H1 (cell line): ENCODE measurements at regions not wholly inside any gene's neighbourhood (a gene's known extent, or its start where the extent isn't known, plus 50 kb on each side); places are given as distances from the start of the nearest gene placed in this dataset.

Experiments
- CTCF ChIA-PET: fragments of 300-600 bp; sonication (Branson Sonifier 250); formaldehyde crosslinking; loops from one replicate; lab custom pipeline; 2021; ENCODE audit not compliant: partially characterized antibody; lab: Charles Lee
- POLR2A ChIA-PET: fragments of 300-600 bp; sonication (Branson Sonifier 250); formaldehyde crosslinking; loops from one replicate; lab custom pipeline; 2021; ENCODE audit warnings: inconsistent platforms; ENCODE audit not compliant: partially characterized antibody; lab: Charles Lee
- DNase-seq, 2 experiments: peaks; one replicate each; pipeline versions ENCODE4 v3.0.0 to v3.0.0-alpha.2; 2010 to 2022; ENCODE audit warnings: low spot score in 2 of 2, low read depth in 1 of 2, mixed read lengths in 1 of 2
- FAIRE-seq: peaks from 2 replicates; lab custom pipeline; 2011; peaks lifted over from hg19 to GRCh38; lab: Jason Lieb, UNC
- H2AFZ ChIP-seq: 2 replicates; pipeline ENCODE4 v1.8.1; 2012; ENCODE audit warnings: low read length, inconsistent platforms
- H2AK5ac ChIP-seq: 2 replicates; pipeline ENCODE4 v1.6.1; 2013; ENCODE audit warnings: low read depth, low read length
- H2BK120ac ChIP-seq: replicated peaks from 2 replicates; pipeline ENCODE3; 2013; ENCODE audit warnings: low read depth, low read length, inconsistent platforms
- H2BK12ac ChIP-seq: 2 replicates; pipeline ENCODE4 v1.6.1; 2013; ENCODE audit warnings: low read depth, low read length
- H2BK15ac ChIP-seq: 2 replicates; pipeline ENCODE4 v1.6.1; 2013; ENCODE audit warnings: low read length
- H2BK20ac ChIP-seq: 2 replicates; pipeline ENCODE4 v1.6.1; 2013; ENCODE audit warnings: low read length
- H2BK5ac ChIP-seq: 2 replicates; pipeline ENCODE4 v1.6.1; 2013; ENCODE audit warnings: low read depth, low read length
- H3K14ac ChIP-seq: 2 replicates; pipeline ENCODE4 v1.6.1; 2013; ENCODE audit warnings: inconsistent platforms; ENCODE audit not compliant: insufficient read length
- H3K18ac ChIP-seq: 2 replicates; pipeline ENCODE4 v1.6.1; 2013; ENCODE audit warnings: low read length; ENCODE audit errors: extremely low read depth
- H3K23ac ChIP-seq: 2 replicates; pipeline ENCODE4 v1.6.1; 2013; ENCODE audit warnings: inconsistent platforms; ENCODE audit not compliant: insufficient read length
- H3K23me2 ChIP-seq: 2 replicates; pipeline ENCODE4 v1.6.1; 2013; ENCODE audit warnings: low read depth, low read length
- H3K27ac ChIP-seq: 2 replicates; pipeline ENCODE4 v1.6.1; 2011; ENCODE audit warnings: low read depth, low read length, inconsistent platforms
- H3K27me3 ChIP-seq, 4 experiments: replicated peaks in 1 of 4; 1 replicate in 1 of 4; 2 replicates in 3 of 4; pipeline versions ENCODE4 v1.6.1 to v1.8.1; 2011 to 2013; ENCODE audit warnings: low read length in 3 of 4, mild to moderate bottlenecking in 3 of 4, inconsistent platforms in 2 of 4, mixed read lengths in 2 of 4, moderate library complexity in 1 of 4; ENCODE audit not compliant: control insufficient read depth in 3 of 4, insufficient read depth in 3 of 4; ENCODE audit errors: extremely low read depth in 1 of 4
- H3K36me3 ChIP-seq, 4 experiments: 2 replicates each; pipeline versions ENCODE4 v1.6.1 to v1.8.1; 2011 to 2013; ENCODE audit warnings: mild to moderate bottlenecking in 4 of 4, low read length in 3 of 4, moderate library complexity in 2 of 4, control low read depth in 1 of 4, inconsistent platforms in 1 of 4; ENCODE audit not compliant: insufficient read depth in 4 of 4, control insufficient read depth in 2 of 4
- H3K4ac ChIP-seq: replicated peaks from 2 replicates; pipeline ENCODE3; 2013; ENCODE audit warnings: low read length, low read depth, mixed read lengths, inconsistent platforms; ENCODE audit not compliant: insufficient read length
- H3K4me1 ChIP-seq, 4 experiments: replicated peaks in 1 of 4; 1 replicate in 1 of 4; 2 replicates in 3 of 4; pipeline versions ENCODE4 v1.6.1 to v1.8.1; 2011 to 2013; ENCODE audit warnings: low read length in 3 of 4, inconsistent platforms in 2 of 4, mixed read lengths in 1 of 4; ENCODE audit not compliant: insufficient read depth in 4 of 4, control insufficient read depth in 3 of 4
- H3K4me2 ChIP-seq, 2 experiments: 2 replicates each; pipeline versions ENCODE4 v1.6.1 to v1.8.1; 2011 to 2013; ENCODE audit warnings: low read depth in 2 of 2, low read length in 2 of 2, control low read depth in 1 of 2, inconsistent platforms in 1 of 2, mild to moderate bottlenecking in 1 of 2; ENCODE audit not compliant: insufficient read depth in 1 of 2
- H3K4me3 ChIP-seq, 4 experiments: fragments of 200-600, 300-600 bp in 1 of 4; sonication (generic), shearing (Covaris generic), sonication (Bioruptor Twin) in 1 of 4; 2 replicates each; pipeline versions ENCODE4 v1.5.1 to v1.8.1; 2011 to 2016; ENCODE audit warnings: low read length in 4 of 4, low read depth in 3 of 4, control low read depth in 2 of 4, inconsistent platforms in 2 of 4, mild to moderate bottlenecking in 2 of 4, mixed read lengths in 1 of 4, moderate library complexity in 1 of 4; ENCODE audit not compliant: insufficient read depth in 2 of 4; ENCODE audit errors: extremely low read depth in 1 of 4
- H3K56ac ChIP-seq: replicated peaks from 2 replicates; pipeline ENCODE3; 2013; ENCODE audit warnings: low read depth, mild to moderate bottlenecking, mixed read lengths, low read length, inconsistent platforms; ENCODE audit not compliant: insufficient read length
- H3K79me1 ChIP-seq: 2 replicates; pipeline ENCODE4 v1.6.1; 2013; ENCODE audit warnings: low read depth, low read length, control low read depth
- H3K79me2 ChIP-seq, 2 experiments: 2 replicates each; pipeline versions ENCODE4 v1.6.1 to v1.8.1; 2012 to 2013; ENCODE audit warnings: low read length in 2 of 2, mild to moderate bottlenecking in 2 of 2, inconsistent platforms in 1 of 2; ENCODE audit not compliant: insufficient read depth in 2 of 2, control insufficient read depth in 1 of 2
- H3K9ac ChIP-seq, 4 experiments: replicated peaks in 1 of 4; 1 replicate in 1 of 4; 2 replicates in 3 of 4; pipeline versions ENCODE4 v1.6.1 to v1.8.1; 2011 to 2013; ENCODE audit warnings: low read depth in 3 of 4, low read length in 3 of 4, control low read depth in 2 of 4, mild to moderate bottlenecking in 2 of 4, moderate library complexity in 2 of 4, inconsistent platforms in 1 of 4; ENCODE audit errors: extremely low read depth in 1 of 4
- H3K9me3 ChIP-seq, 2 experiments: 2 replicates each; pipeline versions ENCODE4 v1.6.1 to v1.8.1; 2012 to 2013; ENCODE audit warnings: mild to moderate bottlenecking in 2 of 2, moderate library complexity in 2 of 2, control low read depth in 1 of 2, inconsistent platforms in 1 of 2, low read depth in 1 of 2, low read length in 1 of 2, mixed read lengths in 1 of 2; ENCODE audit not compliant: insufficient read depth in 2 of 2
- H4K20me1 ChIP-seq, 2 experiments: replicated peaks in 1 of 2; 2 replicates each; pipeline versions ENCODE3 to v1.8.1; 2011 to 2013; ENCODE audit warnings: inconsistent platforms in 2 of 2, low read length in 2 of 2, mild to moderate bottlenecking in 1 of 2; ENCODE audit not compliant: insufficient read depth in 2 of 2, control insufficient read depth in 1 of 2
- H4K5ac ChIP-seq: 2 replicates; pipeline ENCODE4 v1.6.1; 2013; ENCODE audit warnings: low read length, low read depth, mixed read lengths, inconsistent platforms; ENCODE audit not compliant: insufficient read length
- H4K8ac ChIP-seq: 2 replicates; pipeline ENCODE4 v1.8.0; 2013; ENCODE audit warnings: mild to moderate bottlenecking, moderate library complexity, low read length, inconsistent platforms; ENCODE audit not compliant: insufficient read depth; ENCODE audit errors: extremely low read depth
- H4K91ac ChIP-seq: replicated peaks from 2 replicates; pipeline ENCODE3; 2013; ENCODE audit warnings: low read length, mixed read lengths, inconsistent platforms; ENCODE audit not compliant: insufficient read length
- ASH2L ChIP-seq: fragments of 200-600, 300-600 bp; sonication (generic); IDR thresholded peaks from one replicate; pipeline ENCODE4 v1.7.1; 2017; ENCODE audit warnings: low read length
- CTBP2 ChIP-seq: IDR thresholded peaks from 2 replicates; pipeline ENCODE4 v1.7.0; 2011; ENCODE audit warnings: borderline replicate concordance, mild to moderate bottlenecking, moderate library complexity, mixed read lengths, low read length; ENCODE audit not compliant: insufficient read depth, insufficient read length
- FOSL1 ChIP-seq: IDR thresholded peaks from 2 replicates; pipeline ENCODE4 v1.6.1; 2011; ENCODE audit warnings: mild to moderate bottlenecking, low read depth, low read length, moderate library complexity; ENCODE audit not compliant: insufficient read depth
- JUND ChIP-seq: IDR thresholded peaks from 2 replicates; pipeline ENCODE4 v1.6.1; 2011; ENCODE audit warnings: mild to moderate bottlenecking, improper control_type of control experiment, low read length
- MAFK ChIP-seq: IDR thresholded peaks from 2 replicates; pipeline ENCODE4 v1.6.1; 2012; ENCODE audit warnings: low read depth, mild to moderate bottlenecking, improper control_type of control experiment, low read length
- MAX ChIP-seq: IDR thresholded peaks from 2 replicates; pipeline ENCODE4 v1.6.1; 2012; ENCODE audit warnings: inconsistent platforms
- NANOG ChIP-seq: IDR thresholded peaks from 2 replicates; pipeline ENCODE4 v1.6.1; 2011; ENCODE audit warnings: low read length, low read depth, mild to moderate bottlenecking, inconsistent platforms; ENCODE audit not compliant: insufficient read depth, poor library complexity, severe bottlenecking
- NRF1 ChIP-seq: IDR thresholded peaks from 2 replicates; pipeline ENCODE4 v1.6.1; 2011; ENCODE audit warnings: mild to moderate bottlenecking, low read depth, low read length, improper control_type of control experiment
- PHF8 ChIP-seq: fragments of 200-600 bp; sonication (generic); conservative IDR thresholded peaks from 2 replicates; pipeline ENCODE4 v1.7.1; 2012; ENCODE audit warnings: low read depth, mild to moderate bottlenecking, inconsistent platforms, low read length, moderate library complexity
- RBBP5 ChIP-seq: IDR thresholded peaks from 2 replicates; pipeline ENCODE4 v1.7.1; 2012; ENCODE audit warnings: low read depth, mild to moderate bottlenecking, inconsistent platforms, low read length, moderate library complexity, borderline replicate concordance
- RNF2 ChIP-seq: fragments of 200-900, 300-1000 bp; sonication (generic); IDR thresholded peaks from 2 replicates; pipeline ENCODE4 v1.7.1; 2016; ENCODE audit warnings: borderline replicate concordance, low read depth, mild to moderate bottlenecking, antibody characterized with exemption, low read length; ENCODE audit not compliant: poor library complexity, severe bottlenecking; ENCODE audit errors: missing control alignments
- SIX5 ChIP-seq: IDR thresholded peaks from 2 replicates; pipeline ENCODE4 v1.6.1; 2011; ENCODE audit warnings: mild to moderate bottlenecking, low read depth, low read length
- SRF ChIP-seq: IDR thresholded peaks from 2 replicates; pipeline ENCODE4 v1.6.1; 2011; ENCODE audit warnings: mild to moderate bottlenecking, low read depth, low read length, moderate library complexity
- TCF12 ChIP-seq: IDR thresholded peaks from 2 replicates; pipeline ENCODE4 v1.6.1; 2011; ENCODE audit warnings: low read depth, mild to moderate bottlenecking, low read length
- WGBS, 2 experiments: shearing (Covaris generic) in 1 of 2; methylation state at CpG; one replicate each; pipeline versions ENCODE4 v1.1.6 to v1.1.7; 2013 to 2015; ENCODE audit warnings: low lambda C conversion rate in 2 of 2, mixed read lengths in 2 of 2, inconsistent platforms in 1 of 2, low coverage in 1 of 2, missing lambda C conversion rate in 1 of 2; ENCODE audit not compliant: insufficient replicate concordance in 2 of 2, insufficient coverage in 1 of 2, insufficient read length in 1 of 2; ENCODE audit errors: extremely low coverage in 1 of 2, missing lambda C conversion rate in 1 of 2; 5-methylcytosine and 5-hydroxymethylcytosine counted together

GRCh38 chr20:51265361-51265760 lies 242.5 kb upstream of the KCNG1 start:
- Histone ChIP-seq H3K9ac (no peak overlapping the region), H2BK120ac (no peak overlapping the region), H3K27ac (no peak overlapping the region), H3K18ac (no peak overlapping the region), H3K4me1 (no peaks in the 10 kb centered on the region; a peak in 1 of 7 replicates), H3K4me3 (no peak overlapping the region), H2BK5ac (no peak overlapping the region), H4K5ac (no peak overlapping the region), H4K91ac (no peak overlapping the region), H3K4ac (no peak overlapping the region), H3K27me3 (no peaks in the 10 kb centered on the region), H2BK12ac (no peak overlapping the region), H3K36me3 (no peaks in the 10 kb centered on the region), H3K4me2 (no peak overlapping the region), H3K56ac (no peak overlapping the region), H3K9me3 (peaks cover 14 to 17% of the 10 kb centered on the region in 2 experiments), H3K23me2 (0 out of 2 replicates have a peak, but pooled peaks cover 2% of the 10 kb centered on the region), H3K23ac (no peak overlapping the region), H2BK15ac (no peak overlapping the region), H4K20me1 (no peaks in the 10 kb centered on the region), H3K79me2 (no peaks in the 10 kb centered on the region), H4K8ac (no peak overlapping the region), H3K14ac (no peak overlapping the region), H3K79me1 (no peaks in the 10 kb centered on the region), H2AK5ac (no peak overlapping the region), H2AFZ (no peak overlapping the region), H2BK20ac (no peak overlapping the region)
- no peak for FAIRE-seq
- ChIA-PET POLR2A (no interaction called here), CTCF (interaction anchor here (1.2 to 1.5 kb wide), 4 partner anchors 9 to 42 kb away, joined by 3 read pairs; no protein-coding TSS in a partner anchor)
- 87% methylated on average over 1 of the region's 1 CpG; no CpG with 5 or more reads in 1 of the 2 experiments for WGBS, 2 experiments
- DNase-seq = no peak
- TF ChIP-seq ASH2L (no peak), PHF8 (no peak), MAFK (no peak), FOSL1 (no peak), MAX (no peak), JUND (no peak), TCF12 (no peak), SRF (no peak), RNF2 (no peak), NANOG (no peak), RBBP5 (no peak), SIX5 (no peak), NRF1 (no peak), CTBP2 (no peak)
